HT1080 (cell line): ENCODE measurements at regions not wholly inside any gene's neighbourhood (a gene's known extent, or its start where the extent isn't known, plus 50 kb on each side); places are given as distances from the start of the nearest gene placed in this dataset.
A peak's percentile ranks its signal among the peaks of the same experiment; 100 is the strongest.

Experiments
- DNase-seq: peaks from one replicate; pipeline ENCODE4 v3.0.0-alpha.2; 2015; ENCODE audit warnings: low read depth

GRCh38 chr6:169165561-169166300, 87.9 kb downstream of the THBS2 start:
- no peak for DNase-seq

- no peak for DNase-seq
Measured at GRCh38 chr6:169164986-169165385, 88.7 kb downstream of the THBS2 start.

- DNase-seq, result no peak
Measured at GRCh38 chr6:169164451-169164850, 89.2 kb downstream of the THBS2 start.

GRCh38 chr6:169163411-169163901, 90.2 kb downstream of the THBS2 start:
- DNase-seq, result peak; percentile 62

DNA sequence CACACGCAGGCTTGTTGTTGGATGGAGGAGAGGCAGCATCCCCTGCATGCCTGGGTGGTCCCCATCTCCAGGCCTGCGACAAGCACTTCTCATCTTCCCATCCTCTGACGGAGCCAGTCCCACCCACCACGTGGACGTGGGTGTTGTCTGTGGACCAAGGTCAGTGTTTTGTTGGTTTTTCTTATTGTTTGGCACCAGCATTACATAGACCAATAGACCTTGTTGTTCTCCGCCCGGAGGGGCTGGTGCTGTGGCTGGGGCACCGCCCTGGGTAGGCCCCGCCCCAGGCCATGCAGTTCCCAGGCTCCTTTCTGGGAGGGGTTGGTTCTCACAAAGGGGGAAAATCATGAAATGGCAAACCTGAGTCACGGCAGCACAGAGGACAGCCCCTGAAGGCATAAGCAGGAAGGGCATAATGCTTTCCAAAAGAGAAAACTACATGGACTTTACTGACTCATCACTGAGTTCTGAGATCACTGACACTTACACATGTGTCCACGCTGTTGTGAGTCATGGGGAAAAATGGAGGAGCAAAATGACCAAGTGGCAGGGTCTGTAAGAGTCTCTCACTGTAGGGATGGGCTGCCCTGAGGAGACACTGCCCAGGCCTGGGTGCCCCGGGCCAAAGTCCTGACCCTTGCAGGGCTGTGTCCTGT, 90.8 kb downstream of the THBS2 start:
- peak; percentile 97 for DNase-seq

DNA sequence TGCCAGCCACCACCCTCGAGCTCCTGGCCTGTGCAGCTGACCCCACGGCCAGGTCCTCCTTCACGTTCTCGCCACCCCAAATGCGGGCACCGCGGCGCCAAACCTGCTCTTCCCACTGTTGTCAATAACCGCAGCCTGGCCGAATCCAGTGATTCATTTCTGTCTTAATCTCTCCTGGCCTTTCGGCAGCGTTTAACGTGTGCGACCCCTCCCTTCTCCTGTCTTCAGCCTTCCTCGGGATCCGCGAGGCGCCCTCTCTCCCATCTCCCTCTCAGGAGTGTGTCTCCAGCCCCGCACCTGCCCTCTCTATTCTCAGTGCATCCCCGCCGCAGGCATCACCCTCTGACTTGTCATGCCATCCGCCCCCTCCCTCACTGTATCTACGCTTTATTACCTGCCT, 91.4 kb downstream of the THBS2 start:
- no peak for DNase-seq

GRCh38 chr6:169161572-169162167, 92.0 kb downstream of the THBS2 start:
- DNase-seq, result no peak

DNA sequence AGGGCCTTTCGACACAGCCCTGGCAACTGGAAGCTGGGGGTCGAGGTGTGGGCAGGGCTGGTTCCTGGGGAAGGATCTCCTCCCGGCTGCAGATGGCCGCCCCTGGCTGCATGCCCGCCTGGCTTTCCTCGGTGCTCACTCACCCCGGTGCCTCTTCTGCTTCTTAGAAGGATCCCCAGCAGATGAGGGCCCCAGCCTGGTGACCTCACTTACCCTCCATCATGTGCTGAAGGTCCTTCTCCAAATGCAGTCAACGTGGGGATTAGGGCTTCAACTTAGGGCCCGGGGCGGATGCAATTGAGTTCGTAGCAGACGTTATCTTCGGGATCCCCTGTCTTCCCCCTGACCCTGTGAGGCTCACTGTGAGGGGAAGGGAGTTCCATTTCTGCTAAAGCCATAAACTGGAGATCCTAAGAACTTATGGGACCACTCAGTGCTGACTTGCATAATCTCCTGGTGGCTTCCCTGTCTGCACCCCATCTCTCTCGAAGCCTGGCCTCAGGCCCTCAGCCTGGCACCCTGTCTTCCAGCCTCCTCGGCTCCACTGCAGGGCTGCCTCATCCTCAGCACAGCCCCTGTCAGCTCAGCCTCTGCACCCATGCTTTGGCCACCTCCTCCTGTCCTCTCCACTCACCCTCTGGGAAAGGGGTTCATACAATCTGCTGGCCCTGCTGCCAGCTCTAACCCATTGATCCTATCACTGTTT, 92.6 kb downstream of the THBS2 start:
- no peak for DNase-seq

GRCh38 chr6:169160091-169160854, 93.4 kb downstream of the THBS2 start:
- DNase-seq, result no peak

- no peak for DNase-seq
Measured at GRCh38 chr6:169159331-169159730, 94.3 kb downstream of the THBS2 start.

DNA sequence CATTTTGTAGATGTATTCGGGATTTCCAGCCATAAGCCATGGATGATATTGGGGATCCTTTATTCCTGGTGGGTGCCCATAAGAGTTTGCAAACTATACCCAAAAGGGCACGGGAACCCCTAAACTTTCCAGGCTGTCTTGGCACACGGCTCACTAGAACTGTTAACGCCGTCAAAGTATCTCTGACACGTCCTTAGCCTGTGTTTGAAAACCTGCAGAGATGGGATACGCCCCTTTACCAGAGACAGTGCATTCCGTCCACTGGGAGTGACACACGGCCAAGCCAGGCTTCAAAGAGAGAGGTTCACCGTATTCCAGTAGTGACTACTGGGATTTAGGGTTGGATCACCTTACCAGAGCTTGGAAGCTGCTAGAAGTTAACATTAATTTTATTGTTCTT, 95.0 kb downstream of the THBS2 start:
- no peak for DNase-seq

DNA sequence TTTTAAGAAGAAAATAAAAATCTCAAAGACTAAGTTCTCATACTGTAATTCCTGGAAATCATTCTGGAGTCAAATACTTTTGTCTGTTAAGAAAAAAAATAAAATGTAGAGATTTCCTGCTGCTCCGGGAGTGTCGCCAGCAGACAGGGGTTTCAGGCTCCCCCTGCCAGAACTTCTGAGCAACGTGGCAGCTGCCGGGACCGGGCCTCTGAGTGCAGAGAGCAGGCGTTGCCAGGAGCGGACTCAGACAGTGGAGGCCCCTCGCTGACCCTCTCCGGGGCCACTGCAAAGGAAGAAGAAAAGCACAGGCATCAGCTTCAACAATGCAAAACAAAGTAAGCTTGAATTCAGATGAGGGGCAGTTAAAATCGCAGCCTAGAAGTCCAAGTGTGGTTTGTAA, 95.5 kb downstream of the THBS2 start:
- no peak for DNase-seq

GRCh38 chr6:169157197-169158148, 96.2 kb downstream of the THBS2 start:
- no peak for DNase-seq

GRCh38 chr6:169156793-169157147, 96.9 kb downstream of the THBS2 start:
- no peak for DNase-seq

GRCh38 chr6:169156108-169156792, 97.4 kb downstream of the THBS2 start:
- DNase-seq, result peak; percentile 54

GRCh38 chr6:169155481-169155880, 98.2 kb downstream of the THBS2 start:
- no peak for DNase-seq

DNA sequence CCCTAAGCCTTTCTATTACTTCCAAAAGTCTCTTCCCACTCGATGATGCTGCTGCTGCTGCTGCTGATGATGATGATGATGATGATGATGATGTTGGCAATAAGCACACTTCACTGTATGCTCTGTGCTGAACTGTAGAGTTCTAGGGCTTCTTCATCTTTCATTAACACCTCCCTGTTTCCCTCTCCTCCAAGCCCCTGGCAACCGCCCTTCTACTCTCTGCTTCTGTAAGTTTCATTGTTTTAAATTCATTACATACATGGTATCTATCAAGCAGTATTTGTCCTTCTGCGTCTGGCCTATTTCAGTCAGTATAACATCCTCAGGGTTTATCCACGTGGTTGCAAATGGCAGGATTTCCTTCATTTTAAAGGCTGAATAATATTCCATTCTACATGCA, 100.2 kb downstream of the THBS2 start:
- no peak for DNase-seq

- no peak for DNase-seq
Measured at GRCh38 chr6:169146521-169146920, 107.1 kb downstream of the THBS2 start.

- peak; percentile 38 for DNase-seq
Measured at GRCh38 chr6:169145991-169146501, 107.6 kb downstream of the THBS2 start.
